ENCODE measurements at regions not wholly inside any gene's neighbourhood (a gene's known extent, or its start where the extent isn't known, plus 50 kb on each side); places are given as distances from the start of the nearest gene placed in this dataset.

DNA sequence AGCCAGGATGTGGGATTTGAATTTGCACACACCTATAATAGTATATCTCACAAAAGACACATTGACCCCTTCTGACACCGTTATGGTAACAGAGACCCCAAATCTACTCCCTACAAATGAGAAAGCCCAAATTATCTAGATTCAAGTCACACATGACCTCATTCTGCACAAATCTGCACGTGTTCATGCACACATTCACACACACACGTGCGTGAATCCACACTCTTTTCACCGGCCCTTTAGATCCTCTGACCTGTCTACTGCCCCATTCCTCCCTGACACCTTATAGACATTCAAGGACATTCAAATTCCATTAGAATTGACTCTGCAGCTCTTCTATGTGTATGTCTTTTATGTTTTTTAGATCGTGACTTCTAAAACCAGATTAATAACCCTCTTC, 627.8 kb upstream of the ID2 start:
- Mint-ChIP-seq H3K27me3 (ENCODE audit: insufficient read depth) (peaks cover 2% of the 10 kb centered on the region), H3K9me3 (peaks cover 32% of the 10 kb centered on the region), H3K36me3 (ENCODE audit: low read depth) (peaks cover 8% of the 10 kb centered on the region), H3K4me3 (no peak overlapping the region), H3K27ac (no peak overlapping the region), H3K4me1 (ENCODE audit: low read depth) (peaks cover 47% of the 10 kb centered on the region)
- DNase-seq (ENCODE audit: low spot score), result no peak
- intact Hi-C loops (cut with micrococcal nuclease), result loop anchor here (5.0 to 10.0 kb wide), 2 partner anchors 359 to 487 kb away; no protein-coding TSS in a partner anchor

DNA sequence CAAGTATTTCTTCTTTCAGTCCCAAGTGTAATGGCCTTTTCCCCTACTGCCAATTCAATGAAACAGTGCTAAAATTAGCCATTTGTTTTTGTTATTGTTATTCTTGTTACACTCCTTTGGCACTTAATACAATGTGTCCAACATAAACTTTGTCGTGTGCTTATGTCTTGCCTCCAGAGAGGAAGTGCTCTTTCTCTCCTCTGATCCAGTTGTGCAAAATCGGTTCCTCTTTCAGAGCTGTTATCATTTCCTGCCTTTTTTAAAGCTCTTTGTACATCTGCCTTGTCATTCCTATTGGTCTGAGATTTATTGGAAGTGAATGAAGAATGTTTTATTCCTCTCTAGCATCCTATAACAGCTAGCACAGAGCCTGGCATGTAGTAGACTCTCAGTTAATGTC, 623.2 kb upstream of the ID2 start:
- no peak for DNase-seq (ENCODE audit: low spot score)
- peaks cover 2% of the 10 kb centered on the region for H3K27me3 Mint-ChIP-seq (ENCODE audit: insufficient read depth)
- peaks cover 21% of the 10 kb centered on the region for H3K9me3 Mint-ChIP-seq
- intact Hi-C loops (cut with micrococcal nuclease), result loop anchor here (10.0 kb wide), 1 partner anchor 364 kb away; no protein-coding TSS in a partner anchor
- peaks cover 2% of the 10 kb centered on the region for H3K36me3 Mint-ChIP-seq (ENCODE audit: low read depth)
- H3K27ac Mint-ChIP-seq, result no peak overlapping the region
- H3K4me3 Mint-ChIP-seq, result no peak overlapping the region
- H3K4me1 Mint-ChIP-seq (ENCODE audit: low read depth), result peaks cover 21% of the 10 kb centered on the region

DNA sequence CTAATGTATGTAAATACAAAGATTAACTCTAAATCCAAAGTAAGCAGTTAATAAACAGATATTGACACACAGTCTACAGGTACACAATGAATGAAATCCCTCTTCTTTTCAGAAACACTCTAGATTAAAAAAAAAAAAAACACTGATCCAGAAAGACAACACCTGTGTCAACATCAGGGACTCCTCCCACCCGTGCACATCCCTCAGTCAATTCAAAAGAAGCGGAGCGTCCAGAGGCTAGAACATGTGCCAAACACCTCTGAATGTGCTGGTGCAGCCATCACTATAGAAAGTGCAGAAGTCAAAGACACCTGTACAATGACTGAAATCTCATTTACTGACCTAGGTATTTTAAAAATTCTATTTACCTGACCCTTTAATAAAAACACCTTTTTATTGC, 622.6 kb upstream of the ID2 start:
- DNase-seq (ENCODE audit: low spot score), result no peak
- intact Hi-C loops (cut with micrococcal nuclease), result loop anchor here (10.0 kb wide), 1 partner anchor 364 kb away; no protein-coding TSS in a partner anchor
- Mint-ChIP-seq H3K9me3 (peaks cover 25% of the 10 kb centered on the region), H3K36me3 (ENCODE audit: low read depth) (peaks cover 4% of the 10 kb centered on the region), H3K4me1 (ENCODE audit: low read depth) (peaks cover 21% of the 10 kb centered on the region), H3K4me3 (no peak overlapping the region), H3K27ac (peak overlapping the region; percentile 47), H3K27me3 (ENCODE audit: insufficient read depth) (peaks cover 2% of the 10 kb centered on the region)

DNA sequence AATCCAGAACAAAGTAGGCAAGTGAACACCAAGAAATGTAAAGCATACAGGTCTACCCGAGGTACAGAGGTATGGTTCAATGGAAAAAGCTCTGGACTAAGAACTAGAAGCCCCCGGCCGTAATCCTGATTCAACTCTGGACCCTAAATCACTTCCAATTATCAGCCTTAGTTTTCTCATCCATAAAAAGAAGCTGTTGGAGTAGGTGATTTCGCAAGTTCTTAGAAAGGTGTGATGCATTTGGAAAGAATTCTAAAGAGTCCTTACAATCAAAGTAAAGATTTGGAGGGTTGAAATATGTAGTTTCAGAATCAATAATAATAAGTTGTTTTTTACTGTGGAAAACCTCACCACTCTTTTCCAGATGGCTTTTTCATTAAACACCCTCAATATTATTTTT, 622.1 kb upstream of the ID2 start:
- Mint-ChIP-seq H3K27me3 (ENCODE audit: insufficient read depth) (peaks cover 4% of the 10 kb centered on the region), H3K36me3 (ENCODE audit: low read depth) (peaks cover 6% of the 10 kb centered on the region), H3K9me3 (peaks cover 28% of the 10 kb centered on the region), H3K4me1 (ENCODE audit: low read depth) (peaks cover 21% of the 10 kb centered on the region), H3K4me3 (no peak overlapping the region), H3K27ac (no peak overlapping the region)
- intact Hi-C loops (cut with micrococcal nuclease), result loop anchor here (10.0 kb wide), 1 partner anchor 365 kb away; no protein-coding TSS in a partner anchor
- DNase-seq (ENCODE audit: low spot score), result no peak

DNA sequence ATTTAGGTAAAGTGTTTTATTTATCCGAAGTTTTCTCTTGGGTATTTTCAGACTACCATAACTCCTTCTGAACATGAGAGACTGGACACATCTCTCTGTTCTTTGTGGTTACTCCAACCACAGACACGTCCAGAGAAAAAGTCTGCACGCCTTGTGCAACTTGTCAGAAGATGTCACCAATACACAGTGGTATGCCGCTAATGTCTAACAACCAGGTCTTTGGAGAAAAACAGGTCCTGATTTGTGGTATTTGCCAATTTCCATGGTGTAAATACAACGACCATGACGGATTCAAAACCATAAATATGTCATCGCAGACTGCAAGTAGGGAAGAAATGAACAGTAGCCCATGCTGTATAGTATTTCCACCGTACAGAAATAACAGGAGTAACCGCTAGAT, 620.6 kb upstream of the ID2 start:
- Mint-ChIP-seq H3K36me3 (ENCODE audit: low read depth) (peaks cover 9% of the 10 kb centered on the region), H3K27ac (no peak overlapping the region), H3K4me1 (ENCODE audit: low read depth) (peaks cover 21% of the 10 kb centered on the region), H3K27me3 (ENCODE audit: insufficient read depth) (peaks cover 4% of the 10 kb centered on the region), H3K4me3 (no peak overlapping the region), H3K9me3 (peaks cover 32% of the 10 kb centered on the region)
- DNase-seq (ENCODE audit: low spot score), result no peak
- intact Hi-C loops (cut with micrococcal nuclease), result no loop called here

DNA sequence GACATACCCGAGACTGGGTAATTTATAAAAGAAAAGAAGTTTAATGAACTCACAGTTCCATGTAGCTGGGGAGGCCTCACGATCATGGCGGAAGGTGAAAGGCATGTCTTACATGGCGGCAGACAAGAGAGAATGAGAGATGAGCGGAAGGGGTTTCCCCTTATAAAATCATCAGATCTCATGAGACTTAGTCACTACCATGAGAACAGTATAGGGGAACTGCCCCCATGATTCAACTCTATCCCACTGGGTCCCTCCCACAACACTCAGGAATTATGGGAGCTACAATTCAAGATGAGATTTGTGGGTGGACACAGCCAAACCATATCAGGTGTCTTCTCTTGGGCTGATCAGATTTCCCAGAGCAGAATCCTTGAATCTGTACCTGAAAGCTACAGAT, 617.3 kb upstream of the ID2 start:
- Mint-ChIP-seq H3K9me3 (peaks cover 18% of the 10 kb centered on the region), H3K4me1 (ENCODE audit: low read depth) (peaks cover 9% of the 10 kb centered on the region), H3K27ac (no peak overlapping the region), H3K36me3 (ENCODE audit: low read depth) (peaks cover 7% of the 10 kb centered on the region), H3K4me3 (no peak overlapping the region), H3K27me3 (ENCODE audit: insufficient read depth) (peaks cover 2% of the 10 kb centered on the region)
- intact Hi-C loops (cut with micrococcal nuclease), result no loop called here
- DNase-seq (ENCODE audit: low spot score), result no peak

DNA sequence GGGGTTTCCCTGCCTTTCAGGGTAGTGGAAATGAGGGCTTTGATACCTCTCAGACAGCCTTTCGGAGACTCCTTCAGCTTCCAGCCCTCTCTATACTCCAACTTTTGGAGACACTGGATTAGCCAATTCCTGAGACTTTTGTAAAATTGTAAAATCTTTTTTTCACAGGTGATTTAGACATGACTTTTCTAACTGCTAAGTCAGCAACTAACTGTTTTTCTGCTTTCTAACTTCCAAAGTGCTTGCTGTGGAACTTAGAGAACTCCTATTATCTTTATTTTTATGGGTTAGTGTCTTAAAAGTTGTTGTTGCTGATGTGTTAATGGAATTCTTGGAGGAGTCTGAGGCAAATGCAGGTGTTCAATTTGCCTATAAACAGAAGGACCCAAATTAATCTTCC, 616.7 kb upstream of the ID2 start:
- intact Hi-C loops (cut with micrococcal nuclease), result no loop called here
- peaks cover 18% of the 10 kb centered on the region for H3K9me3 Mint-ChIP-seq
- no peak overlapping the region for H3K27ac Mint-ChIP-seq
- no peak overlapping the region for H3K4me3 Mint-ChIP-seq
- H3K36me3 Mint-ChIP-seq (ENCODE audit: low read depth), result peaks cover 7% of the 10 kb centered on the region
- peaks cover 4% of the 10 kb centered on the region for H3K4me1 Mint-ChIP-seq (ENCODE audit: low read depth)
- DNase-seq (ENCODE audit: low spot score), result no peak
- peaks cover 2% of the 10 kb centered on the region for H3K27me3 Mint-ChIP-seq (ENCODE audit: insufficient read depth)

DNA sequence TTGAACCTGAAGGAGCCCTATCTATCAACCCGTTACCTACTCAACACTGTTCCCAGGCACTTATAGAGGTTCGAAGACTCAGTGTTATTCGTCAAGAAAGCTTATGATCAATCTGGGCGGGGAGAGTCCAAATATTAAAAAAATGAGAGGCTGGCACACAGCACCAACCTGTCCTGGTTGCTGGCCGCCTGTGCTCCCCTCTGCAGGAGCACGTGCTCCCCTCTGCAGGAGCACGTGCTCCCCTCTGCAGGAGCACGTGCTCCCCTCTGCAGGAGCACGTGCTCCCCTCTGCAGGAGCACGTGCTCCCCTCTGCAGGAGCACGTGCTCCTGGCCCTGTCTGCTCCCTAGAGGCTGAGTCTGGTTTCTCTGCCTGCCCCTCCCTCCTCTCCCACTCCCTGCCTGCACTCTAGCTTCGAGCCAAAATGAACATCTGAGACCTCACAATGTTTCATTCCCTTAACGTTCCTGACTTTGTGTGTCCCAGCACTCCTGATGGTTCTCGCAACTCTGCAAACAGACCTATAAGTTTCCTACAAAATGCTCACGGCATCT, 614.0 kb upstream of the ID2 start:
- H3K27ac Mint-ChIP-seq, result no peak overlapping the region
- intact Hi-C loops (cut with micrococcal nuclease), result no loop called here

DNA sequence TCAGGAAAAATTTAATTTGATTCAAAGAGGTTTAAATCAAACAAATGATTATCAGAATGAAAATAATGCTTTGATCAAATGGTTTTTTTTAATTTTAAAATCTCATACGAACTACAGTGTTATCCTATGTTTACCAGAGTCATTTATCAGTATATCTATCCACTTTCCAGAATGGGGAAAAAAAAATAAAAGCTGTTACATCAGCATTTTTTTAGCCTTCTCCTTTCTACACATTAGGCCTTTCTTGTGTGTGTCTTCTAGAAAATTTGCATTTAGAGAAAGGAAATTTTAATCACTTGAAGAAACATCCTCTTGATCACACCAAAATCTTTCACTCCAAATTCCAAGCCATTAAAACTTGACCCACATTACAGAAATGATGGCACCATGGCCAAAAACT, 608.9 kb upstream of the ID2 start:
- Mint-ChIP-seq H3K4me1 (ENCODE audit: low read depth) (peaks cover 29% of the 10 kb centered on the region), H3K27ac (no peak overlapping the region), H3K4me3 (no peak overlapping the region), H3K9me3 (peaks cover 24% of the 10 kb centered on the region), H3K27me3 (ENCODE audit: insufficient read depth) (no peaks in the 10 kb centered on the region), H3K36me3 (ENCODE audit: low read depth) (peaks cover 6% of the 10 kb centered on the region)
- intact Hi-C loops (cut with micrococcal nuclease), result loop anchor here (5.0 kb wide), 1 partner anchor 49 kb away; no protein-coding TSS in a partner anchor
- DNase-seq (ENCODE audit: low spot score), result no peak

More for the DNA sequence above, 614.0 kb upstream of the ID2 start:
- DNase-seq (ENCODE audit: low spot score), result no peak
- peaks cover 18% of the 10 kb centered on the region for H3K9me3 Mint-ChIP-seq
- H3K4me3 Mint-ChIP-seq, result no peak overlapping the region
- peaks cover 11% of the 10 kb centered on the region for H3K4me1 Mint-ChIP-seq (ENCODE audit: low read depth)
- peaks cover 2% of the 10 kb centered on the region for H3K27me3 Mint-ChIP-seq (ENCODE audit: insufficient read depth)
- H3K36me3 Mint-ChIP-seq (ENCODE audit: low read depth), result peaks cover 7% of the 10 kb centered on the region

DNA sequence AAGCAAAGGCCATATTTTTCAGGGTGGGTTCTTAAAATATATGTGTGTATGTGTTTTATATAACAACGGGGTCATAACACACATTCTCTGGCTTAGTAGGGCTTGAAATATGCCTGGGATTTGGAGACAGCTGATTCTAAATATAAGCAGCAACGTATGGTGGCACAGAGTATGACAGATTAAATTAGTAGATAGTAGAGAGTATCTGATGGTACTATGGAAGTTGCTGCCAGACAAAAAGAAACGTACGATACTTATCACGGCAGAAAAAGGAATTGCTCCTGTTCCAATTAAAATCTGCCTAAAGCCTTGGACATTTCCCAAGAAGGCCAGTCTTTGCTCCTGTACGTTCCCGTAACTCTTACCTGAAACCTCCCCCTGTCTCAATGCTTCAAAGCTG, 607.9 kb upstream of the ID2 start:
- Mint-ChIP-seq H3K36me3 (ENCODE audit: low read depth) (peaks cover 10% of the 10 kb centered on the region), H3K27me3 (ENCODE audit: insufficient read depth) (no peaks in the 10 kb centered on the region), H3K27ac (no peak overlapping the region), H3K4me1 (ENCODE audit: low read depth) (peaks cover 29% of the 10 kb centered on the region), H3K4me3 (no peak overlapping the region), H3K9me3 (peaks cover 30% of the 10 kb centered on the region)
- no peak for DNase-seq (ENCODE audit: low spot score)
- intact Hi-C loops (cut with micrococcal nuclease), result loop anchor here (5.0 kb wide), 1 partner anchor 48 kb away; no protein-coding TSS in a partner anchor

DNA sequence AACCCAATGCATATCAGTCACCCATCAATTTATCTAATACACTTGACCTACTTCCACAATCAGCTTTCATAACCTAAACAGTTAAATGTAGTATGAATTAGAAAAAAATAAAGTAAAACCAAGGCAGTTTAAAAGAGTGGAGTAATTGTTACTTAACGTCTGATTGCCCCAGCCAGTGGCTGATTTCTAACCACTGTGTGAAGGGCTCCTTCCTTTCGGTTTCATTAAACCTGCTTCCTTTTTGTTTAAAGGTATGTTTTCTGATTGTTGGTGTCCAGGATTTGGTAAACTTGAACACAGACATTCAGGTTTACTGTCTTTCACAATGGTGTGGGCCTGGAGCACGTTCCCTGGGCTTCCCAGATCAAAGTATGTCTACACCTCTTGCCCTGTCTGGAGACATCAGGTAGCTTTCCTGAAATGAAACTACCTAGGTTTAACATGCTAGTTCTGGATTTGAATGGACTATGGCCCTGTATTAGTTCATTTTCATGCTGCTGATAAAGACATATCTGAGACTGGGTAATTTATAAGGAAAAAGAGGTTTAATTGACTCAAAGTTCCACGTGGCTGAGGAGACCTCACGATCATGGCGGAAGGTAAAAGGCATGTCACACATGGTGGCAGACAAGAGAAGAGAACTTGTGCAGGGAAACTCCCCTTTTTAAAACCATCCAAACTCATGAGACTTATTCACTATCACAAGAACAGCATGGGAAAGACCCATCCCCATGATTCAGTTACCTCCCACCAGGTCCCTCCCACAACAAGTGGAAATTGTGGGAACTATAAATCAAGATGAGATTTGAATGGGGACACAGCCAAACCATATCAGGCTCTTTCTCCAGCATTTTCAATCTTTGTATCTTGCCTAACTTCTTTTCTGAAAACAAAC, 605.2 kb upstream of the ID2 start:
- H3K27ac Mint-ChIP-seq, result peak overlapping the region; percentile 27
- peaks cover 30% of the 10 kb centered on the region for H3K9me3 Mint-ChIP-seq
- no peak overlapping the region for H3K4me3 Mint-ChIP-seq
- peaks cover 10% of the 10 kb centered on the region for H3K36me3 Mint-ChIP-seq (ENCODE audit: low read depth)
- H3K27me3 Mint-ChIP-seq (ENCODE audit: insufficient read depth), result no peaks in the 10 kb centered on the region
- DNase-seq (ENCODE audit: low spot score), result no peak
- peaks cover 18% of the 10 kb centered on the region for H3K4me1 Mint-ChIP-seq (ENCODE audit: low read depth)
- intact Hi-C loops (cut with micrococcal nuclease), result loop anchor here (5.0 kb wide), 1 partner anchor 76 kb away; no protein-coding TSS in a partner anchor

DNA sequence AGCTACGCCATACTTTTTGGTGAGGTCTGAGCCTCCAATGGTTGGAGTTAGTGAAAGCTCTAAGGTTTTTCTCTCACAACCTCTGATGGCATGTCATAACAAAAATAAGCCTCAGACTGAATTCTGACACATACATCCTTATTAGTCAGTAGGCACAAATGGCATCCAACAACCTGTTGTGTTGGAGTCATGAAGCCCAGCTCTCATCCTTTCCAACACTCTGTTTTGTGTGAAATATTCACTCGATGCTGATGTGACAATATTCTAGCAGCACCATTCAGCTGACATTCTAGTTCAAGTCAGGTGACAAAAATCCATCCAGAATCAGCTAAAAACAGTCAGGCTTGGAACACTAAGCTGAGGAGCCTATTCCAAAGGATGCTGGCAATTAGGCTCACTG, 603.2 kb upstream of the ID2 start:
- Mint-ChIP-seq H3K27me3 (ENCODE audit: insufficient read depth) (no peaks in the 10 kb centered on the region), H3K4me1 (ENCODE audit: low read depth) (peaks cover 18% of the 10 kb centered on the region), H3K4me3 (no peak overlapping the region), H3K36me3 (ENCODE audit: low read depth) (peaks cover 11% of the 10 kb centered on the region), H3K9me3 (peaks cover 33% of the 10 kb centered on the region), H3K27ac (no peak overlapping the region)
- intact Hi-C loops (cut with micrococcal nuclease), result loop anchor here (5.0 kb wide), 1 partner anchor 74 kb away; no protein-coding TSS in a partner anchor
- DNase-seq (ENCODE audit: low spot score), result no peak

DNA sequence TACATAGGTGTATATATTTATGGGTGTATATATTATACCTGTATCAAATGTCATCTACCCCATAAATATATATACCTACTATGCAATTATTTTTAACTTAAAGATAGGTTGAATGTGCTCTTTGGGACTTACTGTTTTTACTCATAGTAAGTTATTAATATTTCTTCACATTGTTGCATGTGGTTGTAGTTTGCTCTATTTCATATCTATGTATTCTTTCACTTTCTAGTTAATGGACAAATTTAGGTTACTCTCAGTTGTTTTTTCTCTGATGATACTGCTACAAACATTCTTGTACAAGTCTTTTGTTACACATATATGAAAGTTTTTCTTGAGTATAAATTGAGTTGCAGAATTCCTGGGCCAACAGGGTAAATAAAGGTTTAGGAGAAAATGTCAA, 601.8 kb upstream of the ID2 start:
- H3K4me1 Mint-ChIP-seq (ENCODE audit: low read depth), result peaks cover 18% of the 10 kb centered on the region
- no peak overlapping the region for H3K4me3 Mint-ChIP-seq
- H3K27ac Mint-ChIP-seq, result no peak overlapping the region
- intact Hi-C loops (cut with micrococcal nuclease), result no loop called here
- DNase-seq (ENCODE audit: low spot score), result no peak
- H3K36me3 Mint-ChIP-seq (ENCODE audit: low read depth), result peaks cover 15% of the 10 kb centered on the region
- H3K27me3 Mint-ChIP-seq (ENCODE audit: insufficient read depth), result no peaks in the 10 kb centered on the region
- peaks cover 37% of the 10 kb centered on the region for H3K9me3 Mint-ChIP-seq

Measured in activated T-helper 1 cell treated with anti-CD3 and anti-CD28 coated beads, Interleukin-12 subunit alpha, Interleukin-12 subunit beta, Interleukin-2, Interleukin-4 antibody, amounts not matched to agents 30 ng/mL and 10 ng/mL and 1 ng/mL, durations not matched to agents 14 hours and 24 hours and 36 hours (primary cell).